ENCODE measurements at regions not wholly inside any gene's neighbourhood (a gene's known extent, or its start where the extent isn't known, plus 50 kb on each side); places are given as distances from the start of the nearest gene placed in this dataset.

DNA sequence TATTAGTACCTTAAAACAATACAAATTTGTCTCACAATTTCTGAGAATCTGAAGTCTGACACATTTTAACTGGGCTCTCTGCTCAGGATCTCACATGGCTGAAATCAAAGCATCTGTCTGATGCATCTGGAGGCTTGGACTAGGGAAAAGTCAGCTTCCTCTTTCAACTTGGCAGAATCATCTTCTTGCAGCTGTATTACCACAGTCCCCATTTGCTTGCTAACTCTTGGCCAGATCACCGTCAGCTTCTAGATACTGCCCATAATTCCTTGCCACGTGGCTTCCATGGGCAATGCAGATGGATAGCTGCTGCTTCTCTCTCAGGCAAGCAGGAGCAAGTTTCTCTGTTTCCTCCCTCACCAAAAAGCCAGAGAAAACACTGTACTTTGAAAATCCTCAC is 1106.4 kb upstream of the CITED2 start:
- Histone ChIP-seq H3K27me3 (replicated peaks; ENCODE audit: insufficient read depth, low read depth, low read length, poor library complexity) (no peaks in the 10 kb centered on the region), H3K4me1 (ENCODE audit: insufficient read depth, low read length, poor library complexity, severe bottlenecking) (no peaks in the 10 kb centered on the region), H3K4me3 (ENCODE audit: low read depth, low read length, poor library complexity, severe bottlenecking) (no peak overlapping the region), H3K27ac (ENCODE audit: low read depth, low read length, poor library complexity, severe bottlenecking) (no peak overlapping the region), H3K36me3 (ENCODE audit: insufficient read depth, low read length, poor library complexity, severe bottlenecking) (no peaks in the 10 kb centered on the region), H3K9me3 (ENCODE audit: low read depth, low read length, poor library complexity, severe bottlenecking) (no peaks in the 10 kb centered on the region)
- ChIA-PET CTCF (no interaction called here), POLR2A (ENCODE audit: low non-redundant PET) (no interaction called here)
- BruUV-seq (replicated peaks): no TSS peak
- no peak for DNase-seq (ENCODE audit: low spot score)
- intact Hi-C loops (cut with micrococcal nuclease; ENCODE audit: unreplicated experiment): no loop called here
- TF ChIP-seq CTCF (conservative IDR thresholded peaks at IDR 0.05; ENCODE audit: low read depth, low read length) (no peak), EZH2 (IDR thresholded peaks at IDR 0.05; ENCODE audit: borderline replicate concordance, low read depth, low read length, poor library complexity, severe bottlenecking) (no peak)

DNA sequence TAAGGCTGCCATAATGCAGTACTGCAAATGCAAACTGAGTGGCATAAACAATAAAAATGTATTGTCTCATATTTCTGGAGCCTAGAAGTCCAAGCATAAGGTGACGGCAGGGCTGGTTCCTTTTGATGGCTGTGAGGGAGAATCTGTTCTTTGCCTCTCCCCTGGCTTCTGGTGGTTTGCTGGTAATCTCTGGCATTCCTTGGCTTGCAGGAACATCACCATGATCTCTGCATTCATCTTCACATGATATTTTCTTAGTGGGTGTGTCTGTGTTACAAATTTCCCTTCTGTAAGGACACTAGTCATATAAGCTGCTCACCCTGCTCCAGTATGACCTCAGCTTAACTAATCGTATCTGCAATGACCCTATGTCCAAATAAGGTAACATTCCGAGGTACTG is 1104.2 kb upstream of the CITED2 start:
- H3K9me3 ChIP-seq (ENCODE audit: low read depth, low read length, poor library complexity, severe bottlenecking): no peaks in the 10 kb centered on the region
- POLR2A ChIA-PET (ENCODE audit: low non-redundant PET): no interaction called here
- DNase-seq (ENCODE audit: low spot score): no peak

DNA sequence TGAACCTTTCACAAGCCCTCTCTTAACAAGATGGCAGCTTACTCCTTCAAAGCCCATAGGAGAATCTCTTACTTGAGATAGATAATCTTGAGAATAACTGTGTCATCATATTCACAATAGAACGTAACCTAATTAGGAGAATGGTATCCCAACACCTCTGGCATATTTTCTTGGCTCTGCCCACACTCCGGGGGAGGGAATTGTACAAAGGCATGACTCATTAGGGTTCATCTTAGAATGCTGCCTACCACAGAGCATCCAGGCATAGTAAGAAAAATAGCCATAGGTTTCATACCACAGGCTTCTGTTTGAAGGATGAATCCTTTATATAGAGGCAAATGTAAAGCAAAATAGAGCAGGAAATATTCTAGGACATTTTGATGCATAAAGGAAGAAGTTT is 1100.6 kb upstream of the CITED2 start:
- intact Hi-C loops (cut with micrococcal nuclease; ENCODE audit: unreplicated experiment): no loop called here
- no peaks in the 10 kb centered on the region for H3K36me3 ChIP-seq (ENCODE audit: insufficient read depth, low read length, poor library complexity, severe bottlenecking)
- no peak overlapping the region for H3K4me3 ChIP-seq (ENCODE audit: low read depth, low read length, poor library complexity, severe bottlenecking)
- POLR2A ChIA-PET (ENCODE audit: low non-redundant PET): no interaction called here
- DNase-seq (ENCODE audit: low spot score): peak; percentile 12
- no peak overlapping the region for H3K27ac ChIP-seq (ENCODE audit: low read depth, low read length, poor library complexity, severe bottlenecking)
- BruUV-seq (replicated peaks): no TSS peak
- H3K9me3 ChIP-seq (ENCODE audit: low read depth, low read length, poor library complexity, severe bottlenecking): no peaks in the 10 kb centered on the region
- TF ChIP-seq EZH2 (IDR thresholded peaks at IDR 0.05; ENCODE audit: borderline replicate concordance, low read depth, low read length, poor library complexity, severe bottlenecking): no peak
- TF ChIP-seq CTCF (conservative IDR thresholded peaks at IDR 0.05; ENCODE audit: low read depth, low read length): no peak
- no peaks in the 10 kb centered on the region for H3K4me1 ChIP-seq (ENCODE audit: insufficient read depth, low read length, poor library complexity, severe bottlenecking)
- CTCF ChIA-PET: no interaction called here
- no peaks in the 10 kb centered on the region for H3K27me3 ChIP-seq (replicated peaks; ENCODE audit: insufficient read depth, low read depth, low read length, poor library complexity)

More for the DNA sequence above, 1104.2 kb upstream of the CITED2 start:
- Histone ChIP-seq H3K27ac (ENCODE audit: low read depth, low read length, poor library complexity, severe bottlenecking) (no peak overlapping the region), H3K4me3 (ENCODE audit: low read depth, low read length, poor library complexity, severe bottlenecking) (no peak overlapping the region), H3K4me1 (ENCODE audit: insufficient read depth, low read length, poor library complexity, severe bottlenecking) (no peaks in the 10 kb centered on the region), H3K36me3 (ENCODE audit: insufficient read depth, low read length, poor library complexity, severe bottlenecking) (no peaks in the 10 kb centered on the region), H3K27me3 (replicated peaks; ENCODE audit: insufficient read depth, low read depth, low read length, poor library complexity) (no peaks in the 10 kb centered on the region)
- intact Hi-C loops (cut with micrococcal nuclease; ENCODE audit: unreplicated experiment): no loop called here
- no peak for TF ChIP-seq EZH2 (IDR thresholded peaks at IDR 0.05; ENCODE audit: borderline replicate concordance, low read depth, low read length, poor library complexity, severe bottlenecking)
- no peak for TF ChIP-seq CTCF (conservative IDR thresholded peaks at IDR 0.05; ENCODE audit: low read depth, low read length)
- CTCF ChIA-PET: no interaction called here
- BruUV-seq (replicated peaks): no TSS peak

Data from A673 (cell line).